H1 (cell line): ENCODE measurements at regions not wholly inside any gene's neighbourhood (a gene's known extent, or its start where the extent isn't known, plus 50 kb on each side); places are given as distances from the start of the nearest gene placed in this dataset.

Experiments
- CTCF ChIA-PET: fragments of 300-600 bp; sonication (Branson Sonifier 250); formaldehyde crosslinking; loops from one replicate; lab custom pipeline; 2021; ENCODE audit not compliant: partially characterized antibody; lab: Charles Lee
- POLR2A ChIA-PET: fragments of 300-600 bp; sonication (Branson Sonifier 250); formaldehyde crosslinking; loops from one replicate; lab custom pipeline; 2021; ENCODE audit warnings: inconsistent platforms; ENCODE audit not compliant: partially characterized antibody; lab: Charles Lee
- DNase-seq, 2 experiments: peaks; one replicate each; pipeline versions ENCODE4 v3.0.0 to v3.0.0-alpha.2; 2010 to 2022; ENCODE audit warnings: low spot score in 2 of 2, low read depth in 1 of 2, mixed read lengths in 1 of 2
- FAIRE-seq: peaks from 2 replicates; lab custom pipeline; 2011; peaks lifted over from hg19 to GRCh38; lab: Jason Lieb, UNC
- H2AFZ ChIP-seq: 2 replicates; pipeline ENCODE4 v1.8.1; 2012; ENCODE audit warnings: low read length, inconsistent platforms
- H2AK5ac ChIP-seq: 2 replicates; pipeline ENCODE4 v1.6.1; 2013; ENCODE audit warnings: low read depth, low read length
- H2BK120ac ChIP-seq: replicated peaks from 2 replicates; pipeline ENCODE3; 2013; ENCODE audit warnings: low read depth, low read length, inconsistent platforms
- H2BK12ac ChIP-seq: 2 replicates; pipeline ENCODE4 v1.6.1; 2013; ENCODE audit warnings: low read depth, low read length
- H2BK15ac ChIP-seq: 2 replicates; pipeline ENCODE4 v1.6.1; 2013; ENCODE audit warnings: low read length
- H2BK20ac ChIP-seq: 2 replicates; pipeline ENCODE4 v1.6.1; 2013; ENCODE audit warnings: low read length
- H2BK5ac ChIP-seq: 2 replicates; pipeline ENCODE4 v1.6.1; 2013; ENCODE audit warnings: low read depth, low read length
- H3K14ac ChIP-seq: 2 replicates; pipeline ENCODE4 v1.6.1; 2013; ENCODE audit warnings: inconsistent platforms; ENCODE audit not compliant: insufficient read length
- H3K18ac ChIP-seq: 2 replicates; pipeline ENCODE4 v1.6.1; 2013; ENCODE audit warnings: low read length; ENCODE audit errors: extremely low read depth
- H3K23ac ChIP-seq: 2 replicates; pipeline ENCODE4 v1.6.1; 2013; ENCODE audit warnings: inconsistent platforms; ENCODE audit not compliant: insufficient read length
- H3K23me2 ChIP-seq: 2 replicates; pipeline ENCODE4 v1.6.1; 2013; ENCODE audit warnings: low read depth, low read length
- H3K27ac ChIP-seq: 2 replicates; pipeline ENCODE4 v1.6.1; 2011; ENCODE audit warnings: low read depth, low read length, inconsistent platforms
- H3K27me3 ChIP-seq, 4 experiments: replicated peaks in 1 of 4; 1 replicate in 1 of 4; 2 replicates in 3 of 4; pipeline versions ENCODE4 v1.6.1 to v1.8.1; 2011 to 2013; ENCODE audit warnings: low read length in 3 of 4, mild to moderate bottlenecking in 3 of 4, inconsistent platforms in 2 of 4, mixed read lengths in 2 of 4, moderate library complexity in 1 of 4; ENCODE audit not compliant: control insufficient read depth in 3 of 4, insufficient read depth in 3 of 4; ENCODE audit errors: extremely low read depth in 1 of 4
- H3K36me3 ChIP-seq, 4 experiments: 2 replicates each; pipeline versions ENCODE4 v1.6.1 to v1.8.1; 2011 to 2013; ENCODE audit warnings: mild to moderate bottlenecking in 4 of 4, low read length in 3 of 4, moderate library complexity in 2 of 4, control low read depth in 1 of 4, inconsistent platforms in 1 of 4; ENCODE audit not compliant: insufficient read depth in 4 of 4, control insufficient read depth in 2 of 4
- H3K4ac ChIP-seq: replicated peaks from 2 replicates; pipeline ENCODE3; 2013; ENCODE audit warnings: low read length, low read depth, mixed read lengths, inconsistent platforms; ENCODE audit not compliant: insufficient read length
- H3K4me1 ChIP-seq, 4 experiments: replicated peaks in 1 of 4; 1 replicate in 1 of 4; 2 replicates in 3 of 4; pipeline versions ENCODE4 v1.6.1 to v1.8.1; 2011 to 2013; ENCODE audit warnings: low read length in 3 of 4, inconsistent platforms in 2 of 4, mixed read lengths in 1 of 4; ENCODE audit not compliant: insufficient read depth in 4 of 4, control insufficient read depth in 3 of 4
- H3K4me2 ChIP-seq, 2 experiments: 2 replicates each; pipeline versions ENCODE4 v1.6.1 to v1.8.1; 2011 to 2013; ENCODE audit warnings: low read depth in 2 of 2, low read length in 2 of 2, control low read depth in 1 of 2, inconsistent platforms in 1 of 2, mild to moderate bottlenecking in 1 of 2; ENCODE audit not compliant: insufficient read depth in 1 of 2
- H3K4me3 ChIP-seq, 4 experiments: fragments of 200-600, 300-600 bp in 1 of 4; sonication (generic), shearing (Covaris generic), sonication (Bioruptor Twin) in 1 of 4; 2 replicates each; pipeline versions ENCODE4 v1.5.1 to v1.8.1; 2011 to 2016; ENCODE audit warnings: low read length in 4 of 4, low read depth in 3 of 4, control low read depth in 2 of 4, inconsistent platforms in 2 of 4, mild to moderate bottlenecking in 2 of 4, mixed read lengths in 1 of 4, moderate library complexity in 1 of 4; ENCODE audit not compliant: insufficient read depth in 2 of 4; ENCODE audit errors: extremely low read depth in 1 of 4
- H3K56ac ChIP-seq: replicated peaks from 2 replicates; pipeline ENCODE3; 2013; ENCODE audit warnings: low read depth, mild to moderate bottlenecking, mixed read lengths, low read length, inconsistent platforms; ENCODE audit not compliant: insufficient read length
- H3K79me1 ChIP-seq: 2 replicates; pipeline ENCODE4 v1.6.1; 2013; ENCODE audit warnings: low read depth, low read length, control low read depth
- H3K79me2 ChIP-seq, 2 experiments: 2 replicates each; pipeline versions ENCODE4 v1.6.1 to v1.8.1; 2012 to 2013; ENCODE audit warnings: low read length in 2 of 2, mild to moderate bottlenecking in 2 of 2, inconsistent platforms in 1 of 2; ENCODE audit not compliant: insufficient read depth in 2 of 2, control insufficient read depth in 1 of 2
- H3K9ac ChIP-seq, 4 experiments: replicated peaks in 1 of 4; 1 replicate in 1 of 4; 2 replicates in 3 of 4; pipeline versions ENCODE4 v1.6.1 to v1.8.1; 2011 to 2013; ENCODE audit warnings: low read depth in 3 of 4, low read length in 3 of 4, control low read depth in 2 of 4, mild to moderate bottlenecking in 2 of 4, moderate library complexity in 2 of 4, inconsistent platforms in 1 of 4; ENCODE audit errors: extremely low read depth in 1 of 4
- H3K9me3 ChIP-seq, 2 experiments: 2 replicates each; pipeline versions ENCODE4 v1.6.1 to v1.8.1; 2012 to 2013; ENCODE audit warnings: mild to moderate bottlenecking in 2 of 2, moderate library complexity in 2 of 2, control low read depth in 1 of 2, inconsistent platforms in 1 of 2, low read depth in 1 of 2, low read length in 1 of 2, mixed read lengths in 1 of 2; ENCODE audit not compliant: insufficient read depth in 2 of 2
- H4K20me1 ChIP-seq, 2 experiments: replicated peaks in 1 of 2; 2 replicates each; pipeline versions ENCODE3 to v1.8.1; 2011 to 2013; ENCODE audit warnings: inconsistent platforms in 2 of 2, low read length in 2 of 2, mild to moderate bottlenecking in 1 of 2; ENCODE audit not compliant: insufficient read depth in 2 of 2, control insufficient read depth in 1 of 2
- H4K5ac ChIP-seq: 2 replicates; pipeline ENCODE4 v1.6.1; 2013; ENCODE audit warnings: low read length, low read depth, mixed read lengths, inconsistent platforms; ENCODE audit not compliant: insufficient read length
- H4K8ac ChIP-seq: 2 replicates; pipeline ENCODE4 v1.8.0; 2013; ENCODE audit warnings: mild to moderate bottlenecking, moderate library complexity, low read length, inconsistent platforms; ENCODE audit not compliant: insufficient read depth; ENCODE audit errors: extremely low read depth
- H4K91ac ChIP-seq: replicated peaks from 2 replicates; pipeline ENCODE3; 2013; ENCODE audit warnings: low read length, mixed read lengths, inconsistent platforms; ENCODE audit not compliant: insufficient read length
- E2F6 ChIP-seq: IDR thresholded peaks from 2 replicates; pipeline ENCODE4 v1.6.1; 2012; ENCODE audit warnings: inconsistent platforms
- JUN ChIP-seq: IDR thresholded peaks from 2 replicates; pipeline ENCODE4 v1.6.1; 2011; ENCODE audit warnings: low read depth, mild to moderate bottlenecking, improper control_type of control experiment, low read length
- POLR2A ChIP-seq, 2 experiments: IDR thresholded peaks; 1 replicate in 1 of 2; 2 replicates in 1 of 2; pipeline ENCODE4 v1.6.1; 2011; ENCODE audit warnings: low read depth in 2 of 2, low read length in 2 of 2, mild to moderate bottlenecking in 2 of 2; ENCODE audit errors: control extremely low read depth in 1 of 2
- SIRT6 ChIP-seq: IDR thresholded peaks from one replicate; pipeline ENCODE4 v1.7.1; 2012; ENCODE audit warnings: low read length, inconsistent platforms
- TAF7 ChIP-seq: optimal IDR thresholded peaks from 2 replicates; pipeline ENCODE3; 2011; ENCODE audit warnings: low read depth, mild to moderate bottlenecking, inconsistent platforms, low read length, moderate library complexity, borderline replicate concordance
- WGBS, 2 experiments: shearing (Covaris generic) in 1 of 2; methylation state at CpG; one replicate each; pipeline versions ENCODE4 v1.1.6 to v1.1.7; 2013 to 2015; ENCODE audit warnings: low lambda C conversion rate in 2 of 2, mixed read lengths in 2 of 2, inconsistent platforms in 1 of 2, low coverage in 1 of 2, missing lambda C conversion rate in 1 of 2; ENCODE audit not compliant: insufficient replicate concordance in 2 of 2, insufficient coverage in 1 of 2, insufficient read length in 1 of 2; ENCODE audit errors: extremely low coverage in 1 of 2, missing lambda C conversion rate in 1 of 2; 5-methylcytosine and 5-hydroxymethylcytosine counted together
- TF ChIP-seq, protein P1 (sequence below): IDR thresholded peaks from 2 replicates; pipeline ENCODE4 v1.6.1; 2012; ENCODE audit warnings: inconsistent platforms

DNA sequence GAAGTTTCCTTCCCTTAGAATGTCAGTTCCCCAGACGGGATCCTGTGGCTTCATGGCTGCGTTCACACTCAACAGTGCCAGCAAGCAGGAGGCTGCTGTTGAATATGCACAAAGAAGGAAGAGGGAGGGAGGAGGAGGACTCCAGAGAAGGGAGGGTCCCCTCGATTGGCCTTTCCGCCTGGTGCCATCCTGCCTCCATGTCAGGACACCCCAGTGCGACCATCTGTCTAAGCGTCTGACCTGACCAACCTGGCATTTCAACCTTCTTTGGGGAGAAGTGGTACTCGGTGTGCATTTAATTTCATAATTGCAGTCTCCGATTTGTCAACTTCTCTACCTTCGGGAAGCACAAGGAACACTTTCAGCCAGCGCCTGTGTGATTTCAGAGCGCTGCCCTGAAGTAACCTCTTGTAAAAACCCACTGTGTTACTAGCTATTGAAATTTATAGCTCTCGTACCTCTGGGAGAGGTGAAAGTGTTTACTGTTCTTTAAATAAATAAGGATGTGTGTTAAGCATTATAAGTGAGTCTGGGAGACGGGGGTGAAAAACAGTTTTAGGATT lies 1491.9 kb downstream of the TBC1D22A start:
- Histone ChIP-seq H3K4me1 (peaks cover 3 to 7% (median 5%) of the 10 kb centered on the region in 4 experiments), H2BK12ac (peak overlapping the region; percentile 50; the same call in 1 of the 2 replicates), H3K4ac (no peak overlapping the region), H3K23me2 (no peaks in the 10 kb centered on the region), H3K9me3 (no peaks in the 10 kb centered on the region), H3K56ac (no peak overlapping the region), H2BK5ac (no peak overlapping the region), H3K36me3 (no peaks in the 10 kb centered on the region), H2BK20ac (no peak overlapping the region), H3K27me3 (peaks cover 0 to 8% (median 1%) of the 10 kb centered on the region in 4 experiments; a peak in 1 of 7 replicates), H3K14ac (no peak overlapping the region), H3K4me3 (no peak overlapping the region), H4K8ac (no peak overlapping the region), H2AK5ac (no peak overlapping the region), H3K9ac (no peak overlapping the region), H3K23ac (no peak overlapping the region), H4K5ac (no peak overlapping the region), H2BK120ac (no peak overlapping the region), H2AFZ (peak overlapping the region; percentile 67), H3K18ac (peak overlapping the region; percentile 32; the same call in 1 of the 2 replicates), H4K20me1 (no peaks in the 10 kb centered on the region), H4K91ac (no peak overlapping the region), H2BK15ac (no peak overlapping the region), H3K27ac (no peak overlapping the region), H3K79me2 (no peaks in the 10 kb centered on the region), H3K4me2 (peak overlapping the region in 1 of 2 experiments; percentile 4; a peak in 1 of 4 replicates), H3K79me1 (no peaks in the 10 kb centered on the region)
- 0 out of 2 replicates have a peak, but pooled peaks have one; percentile 40 for TF ChIP-seq E2F6
- no peak for TF ChIP-seq SIRT6
- TF ChIP-seq JUN: no peak
- TF ChIP-seq TAF7: no peak
- no peak for TF ChIP-seq POLR2A (IDR thresholded peaks at IDR 0.05; ENCODE audit: control extremely low read depth in 1 of 2, low read depth in 2 of 2, low read length in 2 of 2)
- TF ChIP-seq, protein P1, sequence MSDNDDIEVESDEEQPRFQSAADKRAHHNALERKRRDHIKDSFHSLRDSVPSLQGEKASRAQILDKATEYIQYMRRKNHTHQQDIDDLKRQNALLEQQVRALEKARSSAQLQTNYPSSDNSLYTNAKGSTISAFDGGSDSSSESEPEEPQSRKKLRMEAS: peak; percentile 48
- WGBS, 2 experiments: 78% methylated on average over 12 of the region's 13 CpGs; no CpG with 5 or more reads in 1 of the 2 experiments
- no peak for DNase-seq
- ChIA-PET CTCF (no interaction called here), POLR2A (interaction anchor here (0.5 kb wide), 1 partner anchor 83 kb away, joined by 3 read pairs; no protein-coding TSS in a partner anchor)
- FAIRE-seq: no peak
